ENCODE measurements at regions not wholly inside any gene's neighbourhood (a gene's known extent, or its start where the extent isn't known, plus 50 kb on each side); places are given as distances from the start of the nearest gene placed in this dataset.
"Not testable (repeated sequence)": the region's sequence is repeated elsewhere in the genome, so short reads cannot be mapped to it uniquely, and the experiment has no call there.

DNA sequence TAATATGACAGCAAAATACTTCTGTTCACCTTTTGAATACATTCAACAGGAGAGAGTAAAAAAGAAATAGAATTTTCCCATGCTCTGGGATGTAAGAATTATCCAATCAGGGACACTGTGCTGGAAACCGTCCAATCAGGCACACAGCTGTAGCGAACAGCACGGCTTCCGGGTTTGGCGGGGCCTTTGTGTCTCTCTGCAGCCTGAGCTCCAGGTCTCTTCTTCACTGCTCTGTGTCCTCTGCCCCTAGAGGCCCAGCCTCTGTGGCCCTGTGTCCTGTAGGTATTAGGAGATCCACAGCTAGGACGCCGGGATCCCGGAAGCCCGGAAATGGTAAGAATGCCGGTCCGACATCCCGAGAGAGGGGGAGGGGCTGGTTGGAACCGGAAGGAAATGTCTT, 92.7 kb downstream of the ZNF737 start:
- H3K27ac ChIP-seq: no peak overlapping the region
- ATAC-seq (no peak), DNase-seq (no peak)
- no peak overlapping the region for H3K4me3 ChIP-seq
- WGBS, 2 donors: 92 to 93% methylated on average over 13 of the region's 13 CpGs
- H3K4me1 ChIP-seq: no peaks in the 10 kb centered on the region
- TF ChIP-seq, protein P1, sequence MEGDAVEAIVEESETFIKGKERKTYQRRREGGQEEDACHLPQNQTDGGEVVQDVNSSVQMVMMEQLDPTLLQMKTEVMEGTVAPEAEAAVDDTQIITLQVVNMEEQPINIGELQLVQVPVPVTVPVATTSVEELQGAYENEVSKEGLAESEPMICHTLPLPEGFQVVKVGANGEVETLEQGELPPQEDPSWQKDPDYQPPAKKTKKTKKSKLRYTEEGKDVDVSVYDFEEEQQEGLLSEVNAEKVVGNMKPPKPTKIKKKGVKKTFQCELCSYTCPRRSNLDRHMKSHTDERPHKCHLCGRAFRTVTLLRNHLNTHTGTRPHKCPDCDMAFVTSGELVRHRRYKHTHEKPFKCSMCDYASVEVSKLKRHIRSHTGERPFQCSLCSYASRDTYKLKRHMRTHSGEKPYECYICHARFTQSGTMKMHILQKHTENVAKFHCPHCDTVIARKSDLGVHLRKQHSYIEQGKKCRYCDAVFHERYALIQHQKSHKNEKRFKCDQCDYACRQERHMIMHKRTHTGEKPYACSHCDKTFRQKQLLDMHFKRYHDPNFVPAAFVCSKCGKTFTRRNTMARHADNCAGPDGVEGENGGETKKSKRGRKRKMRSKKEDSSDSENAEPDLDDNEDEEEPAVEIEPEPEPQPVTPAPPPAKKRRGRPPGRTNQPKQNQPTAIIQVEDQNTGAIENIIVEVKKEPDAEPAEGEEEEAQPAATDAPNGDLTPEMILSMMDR (IDR thresholded peaks at IDR 0.05): no peak
- H3K36me3 ChIP-seq: no peaks in the 10 kb centered on the region
- H3K27me3 ChIP-seq: no peaks in the 10 kb centered on the region
- intact Hi-C loops (cut with DNase I): no loop called here
- H3K9me3 ChIP-seq: peaks cover 0 to 62% (median 0%) of the 10 kb centered on the region in 11 donors

DNA sequence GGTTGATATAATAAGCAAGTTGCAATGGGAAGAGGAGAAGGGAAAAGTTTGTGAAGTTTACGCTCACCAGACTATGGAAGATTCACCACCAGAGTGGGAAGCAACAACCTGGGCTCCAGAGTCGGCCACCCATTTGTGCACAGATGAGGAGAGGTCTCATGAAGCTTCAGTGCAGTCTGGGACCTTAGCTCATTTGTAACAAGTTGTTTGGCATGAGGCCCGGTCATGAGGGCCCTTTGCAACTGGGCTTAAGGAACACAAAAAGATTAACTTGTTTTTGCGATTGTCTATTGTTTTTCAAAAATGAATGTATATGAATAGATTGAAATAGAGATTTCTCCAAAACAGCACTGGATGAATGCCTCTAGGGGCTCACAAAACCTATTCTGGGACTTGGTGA, 94.2 kb downstream of the ZNF737 start:
- intact Hi-C loops (cut with DNase I): no loop called here
- 66 to 85% methylated on average over 4 of the region's 4 CpGs for WGBS, 2 donors
- H3K9me3 ChIP-seq: peaks cover 0 to 51% (median 0%) of the 10 kb centered on the region in 11 donors
- no peaks in the 10 kb centered on the region for H3K4me1 ChIP-seq
- H3K27ac ChIP-seq: no peak overlapping the region
- DNase-seq: no peak
- H3K36me3 ChIP-seq: no peaks in the 10 kb centered on the region
- no peak for ATAC-seq
- H3K27me3 ChIP-seq: no peaks in the 10 kb centered on the region
- no peak overlapping the region for H3K4me3 ChIP-seq
- TF ChIP-seq, protein P1 (IDR thresholded peaks at IDR 0.05): no peak

DNA sequence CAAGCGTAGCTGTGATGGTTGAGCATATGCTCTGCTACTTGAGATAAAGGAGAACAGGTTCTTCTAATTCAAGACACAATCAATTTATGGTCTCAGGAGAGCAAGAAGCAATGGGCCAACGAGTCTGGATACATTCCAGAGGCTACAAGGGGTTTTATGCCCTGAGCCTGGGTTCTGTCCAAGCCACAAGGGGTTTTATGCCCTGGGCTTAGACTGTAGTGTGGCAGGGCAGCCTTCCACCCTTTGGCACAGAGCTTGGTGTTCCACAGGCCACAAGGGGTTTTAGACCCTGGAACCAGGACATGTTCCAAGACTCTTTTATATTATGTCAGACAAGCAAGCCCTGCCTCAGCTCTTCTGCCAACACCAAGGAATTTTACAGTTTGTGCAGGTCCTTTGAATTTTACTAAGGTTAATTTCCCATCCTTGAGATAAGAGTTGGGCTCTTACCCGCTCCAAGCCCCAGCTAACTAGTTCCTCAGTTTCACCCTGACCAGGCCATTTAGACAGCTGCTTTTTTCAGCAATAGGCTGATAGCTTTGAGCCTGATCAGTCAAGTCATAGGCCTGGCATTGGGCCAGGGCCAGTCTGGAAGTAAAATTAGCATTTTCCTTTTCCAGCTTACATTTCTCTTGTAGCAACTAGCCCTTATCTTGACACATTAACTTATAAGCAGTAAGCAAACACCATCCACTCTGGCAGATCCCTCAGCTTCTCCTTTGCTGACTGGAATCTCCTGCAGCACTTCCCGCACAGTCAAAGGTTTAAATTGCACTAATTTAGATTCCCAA, 95.0 kb downstream of the ZNF737 start:
- Histone ChIP-seq H3K27ac (no peak overlapping the region), H3K9me3 (peaks cover 0 to 44% (median 0%) of the 10 kb centered on the region in 11 donors), H3K36me3 (no peaks in the 10 kb centered on the region), H3K4me1 (no peaks in the 10 kb centered on the region), H3K27me3 (no peaks in the 10 kb centered on the region), H3K4me3 (no peak overlapping the region)
- intact Hi-C loops (cut with DNase I): no loop called here
- TF ChIP-seq, protein P1 (IDR thresholded peaks at IDR 0.05): no peak
- DNase-seq: no peak
- WGBS, 2 donors: 64 to 68% methylated on average over 4 of the region's 4 CpGs
- no peak for ATAC-seq

DNA sequence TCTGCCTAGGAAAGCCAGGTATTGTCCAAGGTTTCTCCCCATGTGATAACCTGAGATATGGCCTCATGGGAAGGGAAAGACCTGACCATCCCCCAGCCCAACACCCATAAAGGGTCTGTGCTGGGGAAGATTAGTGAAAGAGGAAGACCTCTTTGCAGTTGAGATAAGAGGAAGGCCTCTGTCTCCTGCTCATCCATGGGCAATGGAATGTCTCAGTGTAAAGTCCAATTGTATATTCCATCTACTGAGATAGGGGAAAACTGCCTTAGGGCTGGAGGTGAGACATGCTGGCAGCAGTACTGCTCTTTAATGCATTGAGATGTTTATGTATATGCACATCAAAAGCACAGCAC, 99.0 kb downstream of the ZNF737 start:
- H3K27me3 ChIP-seq; DNase-seq; intact Hi-C loops (cut with DNase I); H3K4me3 ChIP-seq; ATAC-seq; H3K36me3 ChIP-seq; H3K27ac ChIP-seq; H3K4me1 ChIP-seq: not testable (repeated sequence)
- H3K9me3 ChIP-seq: peaks cover 0 to 31% (median 0%) of the 10 kb centered on the region in 11 donors

DNA sequence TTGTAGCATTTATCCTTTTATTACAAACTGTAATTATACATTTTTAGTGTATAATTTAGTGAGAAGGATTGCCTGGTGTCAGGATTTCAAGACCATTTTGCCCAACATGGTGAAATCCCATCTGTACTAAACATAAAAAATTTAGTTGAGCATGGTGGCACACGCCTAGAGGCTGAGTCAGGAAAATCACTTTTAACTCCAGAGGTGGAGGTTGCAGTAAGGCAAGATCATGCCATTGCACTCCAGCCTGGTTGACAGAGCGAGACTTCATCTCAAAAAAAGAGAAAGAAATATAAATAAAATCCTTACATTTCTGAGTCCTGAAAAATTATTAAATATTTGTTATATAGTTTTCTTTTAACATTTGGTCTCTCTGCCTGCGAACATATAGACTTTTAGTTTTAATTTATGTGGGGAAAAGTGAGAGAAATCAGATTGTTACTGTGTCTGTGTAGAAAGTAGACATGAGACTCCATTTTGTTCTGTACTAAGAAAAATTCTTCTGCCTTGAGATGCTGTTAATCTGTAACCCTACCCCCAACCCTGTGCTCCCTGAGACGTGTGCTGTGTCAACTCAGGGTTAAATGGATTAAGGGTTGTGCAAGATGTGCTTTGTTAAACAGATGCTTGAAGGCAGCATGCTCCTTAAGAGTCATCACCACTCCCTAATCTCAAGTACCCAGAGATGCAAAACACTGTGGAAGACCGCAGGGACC, 99.5 kb downstream of the ZNF737 start:
- H3K27ac ChIP-seq; ATAC-seq; H3K27me3 ChIP-seq; H3K4me1 ChIP-seq; H3K4me3 ChIP-seq; DNase-seq; intact Hi-C loops (cut with DNase I); H3K36me3 ChIP-seq: not testable (repeated sequence)
- peaks cover 0 to 28% (median 0%) of the 10 kb centered on the region in 11 donors for H3K9me3 ChIP-seq
- WGBS, 2 donors: 49 to 50% methylated on average over 4 to 5 of the region's 5 CpGs

Data from heart right ventricle (tissue), 16 donors.